Fibroblast of skin of abdomen (primary cell): ENCODE measurements at regions not wholly inside any gene's neighbourhood (a gene's known extent, or its start where the extent isn't known, plus 50 kb on each side); places are given as distances from the start of the nearest gene placed in this dataset.
"Not testable (repeated sequence)": the region's sequence is repeated elsewhere in the genome, so short reads cannot be mapped to it uniquely, and the experiment has no call there.

ENCODE experiments used
- DNase-seq: peaks from one replicate; pipeline ENCODE4 v3.0.0-alpha.2; 2013

- DNase-seq = not testable (repeated sequence)
Observed at GRCh38 chr20:51123887-51124286, 101.0 kb upstream of the KCNG1 start.

- no peak for DNase-seq
Observed at GRCh38 chr20:51122931-51123658, 100.2 kb upstream of the KCNG1 start.

GRCh38 chr20:51121901-51122412 lies 99.0 kb upstream of the KCNG1 start:
- DNase-seq = peak; percentile 52

GRCh38 chr20:51121272-51121671 lies 98.4 kb upstream of the KCNG1 start:
- DNase-seq = no peak

- DNase-seq = no peak
Observed at GRCh38 chr20:51120868-51121267, 98.0 kb upstream of the KCNG1 start.

GRCh38 chr20:51120438-51120837 lies 97.5 kb upstream of the KCNG1 start:
- no peak for DNase-seq

GRCh38 chr20:51119914-51120313 lies 97.0 kb upstream of the KCNG1 start:
- no peak for DNase-seq

GRCh38 chr20:51118985-51119527 lies 96.1 kb upstream of the KCNG1 start:
- no peak for DNase-seq

- DNase-seq = no peak
Observed at GRCh38 chr20:51118216-51118615, 95.3 kb upstream of the KCNG1 start.

GRCh38 chr20:51116765-51117686 lies 94.1 kb upstream of the KCNG1 start:
- DNase-seq = peak; percentile 28

GRCh38 chr20:51111290-51111689 lies 88.4 kb upstream of the KCNG1 start:
- DNase-seq = no peak

GRCh38 chr20:51108638-51109363 lies 85.9 kb upstream of the KCNG1 start:
- DNase-seq = no peak

GRCh38 chr20:51106011-51106410 lies 83.1 kb upstream of the KCNG1 start:
- DNase-seq = peak; percentile 9

- DNase-seq = no peak
Observed at GRCh38 chr20:51104960-51105920, 82.3 kb upstream of the KCNG1 start.

- DNase-seq = no peak
Observed at GRCh38 chr20:51100617-51101016, 77.7 kb upstream of the KCNG1 start.

GRCh38 chr20:51098284-51098810 lies 75.4 kb upstream of the KCNG1 start:
- no peak for DNase-seq

GRCh38 chr20:51097351-51098120 lies 74.6 kb upstream of the KCNG1 start:
- DNase-seq = no peak

GRCh38 chr20:51096582-51097267 lies 73.8 kb upstream of the KCNG1 start:
- no peak for DNase-seq
